GM18870 (cell line): ENCODE measurements at regions not wholly inside any gene's neighbourhood (a gene's known extent, or its start where the extent isn't known, plus 50 kb on each side); places are given as distances from the start of the nearest gene placed in this dataset.
"Not testable (repeated sequence)": the region's sequence is repeated elsewhere in the genome, so short reads cannot be mapped to it uniquely, and the experiment has no call there.

Experiments
- ATAC-seq: cut with Tn5 transposase; IDR thresholded peaks from one replicate; pipeline ENCODE4 v1.9.1; 2021; ENCODE audit warnings: moderate library complexity; ENCODE audit not compliant: unreplicated experiment

- no peak for ATAC-seq
Observed at GRCh38 chr2:17000184-17000482, 334.5 kb upstream of the CYRIA start.

GRCh38 chr2:16999347-17000183 is 333.9 kb upstream of the CYRIA start:
- no peak for ATAC-seq

DNA sequence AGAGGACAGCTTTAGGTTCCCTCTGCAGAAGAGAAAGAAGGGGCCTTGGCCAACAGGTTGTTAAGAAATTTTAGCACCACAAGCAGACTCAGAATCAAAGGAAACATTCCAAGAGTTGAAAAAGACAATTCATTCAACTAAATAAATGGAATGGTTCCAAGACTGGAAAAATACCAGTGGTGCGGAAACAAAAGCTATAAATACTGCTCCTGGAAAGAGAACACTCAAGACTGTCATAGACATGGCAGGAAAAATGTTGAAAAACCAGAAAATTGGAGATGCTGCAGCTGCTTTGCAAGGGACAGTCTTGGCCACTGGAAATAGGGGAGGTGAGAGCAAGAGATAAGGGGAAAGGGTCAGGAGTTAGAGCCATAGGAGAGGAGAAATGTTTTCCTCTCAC is 312.7 kb upstream of the CYRIA start:
- ATAC-seq = no peak

GRCh38 chr2:16974688-16975087 is 309.1 kb upstream of the CYRIA start:
- no peak for ATAC-seq

DNA sequence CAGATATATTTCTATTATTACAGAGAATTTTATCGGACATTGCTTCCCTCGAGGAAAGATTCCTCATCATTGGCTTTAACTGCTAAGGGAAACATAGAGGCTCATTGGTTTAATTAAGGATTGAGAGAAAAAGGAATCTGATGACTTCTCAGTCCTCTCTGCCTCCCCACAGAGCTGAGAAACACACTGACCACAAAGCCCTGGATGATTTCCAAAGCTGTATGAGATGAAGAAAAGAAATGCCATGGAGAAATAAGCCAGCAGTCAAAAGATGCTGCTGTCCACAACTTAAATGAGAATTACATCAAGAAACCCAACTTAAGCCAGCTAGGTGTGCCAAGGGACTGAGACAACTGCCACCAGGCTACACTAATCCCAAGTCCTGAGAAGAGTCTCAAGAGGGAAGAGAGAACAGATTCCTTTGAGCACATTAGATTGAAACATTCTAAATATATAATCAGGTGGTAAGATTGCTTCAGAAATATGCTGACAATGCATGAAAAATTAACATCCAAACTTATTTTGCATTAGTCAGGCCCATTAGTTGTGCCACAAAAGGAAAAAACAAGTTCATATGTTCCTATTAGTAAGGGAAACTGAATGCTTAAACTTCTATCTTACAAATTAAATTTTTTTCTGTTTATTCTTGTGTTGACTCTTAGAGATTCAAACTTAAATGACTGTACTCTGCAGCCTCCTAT is 308.1 kb upstream of the CYRIA start:
- no peak for ATAC-seq

- ATAC-seq = no peak
Observed at GRCh38 chr2:16972276-16972675, 306.6 kb upstream of the CYRIA start.

DNA sequence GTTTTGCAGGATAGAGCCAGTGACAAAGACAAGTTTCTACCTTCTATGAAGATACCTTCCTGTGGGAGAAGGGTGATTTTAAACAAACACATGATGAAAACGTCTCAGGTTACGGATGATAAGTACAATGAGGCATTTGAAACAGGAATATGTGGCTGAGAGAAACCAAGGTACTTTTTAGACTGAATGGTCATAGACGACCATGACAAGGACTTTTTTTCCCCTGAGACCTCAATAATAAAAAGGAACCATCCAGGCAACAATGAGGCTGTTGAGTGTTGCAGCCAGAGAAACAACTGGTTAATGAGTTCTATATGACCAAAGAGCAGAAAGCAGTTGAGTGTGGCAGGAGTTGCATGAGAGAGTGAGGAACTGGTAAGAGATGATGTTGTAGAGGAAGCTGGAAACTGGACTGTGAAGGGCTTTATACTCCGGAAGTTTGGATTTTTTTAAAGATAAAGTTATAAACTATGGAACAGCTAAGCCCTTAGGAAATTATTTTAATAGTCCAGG is 306.1 kb upstream of the CYRIA start:
- ATAC-seq = no peak

- not testable (repeated sequence) for ATAC-seq
Observed at GRCh38 chr2:16970948-16971347, 305.3 kb upstream of the CYRIA start.

- no peak for ATAC-seq
Observed at GRCh38 chr2:16962505-16962904, 296.9 kb upstream of the CYRIA start.

DNA sequence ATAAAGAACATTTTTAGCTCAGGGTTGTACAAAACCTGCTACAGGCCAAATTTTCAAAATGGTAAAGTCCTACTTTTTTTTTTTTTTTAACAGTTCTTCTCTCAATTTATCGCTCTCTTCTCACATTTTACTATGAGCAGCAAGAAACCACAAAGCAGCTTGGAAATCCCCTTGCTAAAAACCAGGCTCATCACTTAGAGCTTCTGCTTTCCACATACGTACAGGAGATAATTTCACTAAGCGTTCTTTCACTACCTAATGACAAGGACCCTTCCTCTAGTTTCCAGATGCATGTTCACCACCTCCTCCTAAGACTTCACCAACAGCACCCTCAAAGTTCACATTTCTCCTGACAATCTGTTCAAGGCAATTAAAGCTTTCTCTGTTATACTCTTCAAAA is 294.9 kb upstream of the CYRIA start:
- ATAC-seq = no peak

- no peak for ATAC-seq
Observed at GRCh38 chr2:16958266-16958665, 292.6 kb upstream of the CYRIA start.

DNA sequence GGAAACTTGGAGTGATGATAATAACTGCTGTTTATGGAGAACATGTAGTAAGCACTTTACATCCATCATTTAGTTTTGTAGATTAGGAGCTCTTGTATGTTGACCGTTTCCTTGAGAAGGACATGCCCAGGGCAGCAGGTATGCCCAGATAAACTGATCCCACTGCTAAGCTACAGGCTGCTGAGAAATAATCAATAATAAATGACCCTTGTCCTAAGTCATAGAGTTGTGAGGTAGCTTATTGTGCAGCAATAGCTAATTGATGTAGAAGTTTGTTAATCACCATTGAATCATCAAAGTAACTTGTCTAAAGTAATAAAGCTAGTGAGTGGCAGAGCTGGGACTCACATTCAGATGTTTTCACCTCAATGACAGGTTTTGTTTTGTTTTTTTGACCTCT is 287.2 kb upstream of the CYRIA start:
- ATAC-seq = no peak

GRCh38 chr2:16952368-16952767 is 286.7 kb upstream of the CYRIA start:
- ATAC-seq = no peak

- ATAC-seq = no peak
Observed at GRCh38 chr2:16950436-16950835, 284.8 kb upstream of the CYRIA start.

DNA sequence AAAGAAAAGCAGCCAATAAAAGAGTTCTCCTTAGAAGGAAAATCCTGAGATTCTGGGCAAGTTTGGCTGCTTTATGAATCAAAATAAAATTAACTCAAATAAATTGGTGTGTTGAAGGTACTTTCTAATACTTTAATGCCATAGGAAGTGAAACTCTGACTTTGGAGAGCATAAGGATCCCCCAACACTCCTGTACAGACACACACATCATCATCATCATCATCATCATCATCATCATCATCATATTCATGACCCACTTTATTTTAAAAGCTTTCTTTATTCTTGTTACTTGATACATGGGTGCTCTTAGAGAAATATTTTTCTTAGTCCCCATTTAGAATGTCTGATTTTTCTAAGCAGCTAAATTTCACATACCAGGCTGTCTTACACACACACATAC is 283.1 kb upstream of the CYRIA start:
- no peak for ATAC-seq

DNA sequence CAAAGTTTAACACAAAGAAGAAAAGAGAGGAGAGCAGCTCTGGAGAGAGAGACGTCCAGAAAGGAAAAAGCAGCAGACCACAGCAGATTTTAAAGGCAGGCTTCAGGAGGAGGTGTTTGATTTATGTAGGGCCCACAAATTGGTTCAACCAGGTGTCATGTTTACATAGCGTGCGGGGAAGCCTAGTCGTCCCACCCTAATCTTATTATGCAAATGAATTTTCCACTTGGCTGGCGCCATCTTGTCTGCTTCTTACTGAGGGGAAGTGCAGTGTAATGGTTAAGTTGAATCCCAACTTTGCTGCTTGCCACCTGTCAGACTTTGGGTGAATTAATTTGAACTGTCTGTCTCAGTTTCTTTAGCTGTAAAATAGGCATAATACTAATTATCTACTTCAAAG is 282.4 kb upstream of the CYRIA start:
- no peak for ATAC-seq

GRCh38 chr2:16943279-16943958 is 277.8 kb upstream of the CYRIA start:
- ATAC-seq = no peak

GRCh38 chr2:16940214-16940613 is 274.6 kb upstream of the CYRIA start:
- ATAC-seq = no peak

GRCh38 chr2:16939771-16940170 is 274.1 kb upstream of the CYRIA start:
- ATAC-seq = no peak

DNA sequence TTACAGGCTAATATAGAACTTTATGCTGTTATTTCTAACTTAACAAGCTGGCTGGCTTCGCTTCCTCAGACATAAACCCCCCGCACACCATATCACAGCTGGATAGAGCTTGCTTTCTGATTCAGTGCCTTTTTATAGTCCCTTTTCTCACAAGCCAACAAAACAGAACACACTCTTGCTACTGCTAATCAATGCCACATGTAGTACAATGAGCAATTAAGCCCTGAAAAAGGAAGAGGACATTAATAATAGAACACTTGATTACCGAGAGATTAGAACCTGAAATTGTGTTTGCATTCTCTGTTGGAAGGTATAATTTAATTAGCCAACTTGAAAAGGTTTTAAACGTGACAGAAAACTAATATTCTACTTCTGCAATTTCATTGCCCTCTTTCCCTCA is 267.7 kb upstream of the CYRIA start:
- no peak for ATAC-seq

GRCh38 chr2:16932826-16933225 is 267.2 kb upstream of the CYRIA start:
- ATAC-seq = no peak

DNA sequence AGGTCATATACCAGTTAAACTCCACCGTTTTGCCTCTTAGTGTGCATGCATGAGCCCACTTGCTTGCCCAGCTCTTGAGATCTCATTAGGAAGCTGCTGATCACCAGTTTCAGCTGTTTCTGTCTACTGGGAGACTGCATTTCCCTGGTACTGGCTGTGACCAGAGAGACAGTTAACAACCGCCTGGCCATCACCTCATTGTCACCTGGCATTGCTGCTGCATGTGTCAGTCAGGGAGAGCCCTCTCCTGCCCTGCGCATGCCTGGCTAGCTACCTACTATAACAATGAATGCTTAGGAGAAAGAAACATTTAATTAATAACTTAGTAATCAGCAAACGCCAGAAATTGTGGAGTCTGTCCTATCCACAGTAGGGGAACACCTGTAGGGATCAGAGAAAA is 265.8 kb upstream of the CYRIA start:
- no peak for ATAC-seq
